ENCODE measurements at regions not wholly inside any gene's neighbourhood (a gene's known extent, or its start where the extent isn't known, plus 50 kb on each side); places are given as distances from the start of the nearest gene placed in this dataset.

DNA sequence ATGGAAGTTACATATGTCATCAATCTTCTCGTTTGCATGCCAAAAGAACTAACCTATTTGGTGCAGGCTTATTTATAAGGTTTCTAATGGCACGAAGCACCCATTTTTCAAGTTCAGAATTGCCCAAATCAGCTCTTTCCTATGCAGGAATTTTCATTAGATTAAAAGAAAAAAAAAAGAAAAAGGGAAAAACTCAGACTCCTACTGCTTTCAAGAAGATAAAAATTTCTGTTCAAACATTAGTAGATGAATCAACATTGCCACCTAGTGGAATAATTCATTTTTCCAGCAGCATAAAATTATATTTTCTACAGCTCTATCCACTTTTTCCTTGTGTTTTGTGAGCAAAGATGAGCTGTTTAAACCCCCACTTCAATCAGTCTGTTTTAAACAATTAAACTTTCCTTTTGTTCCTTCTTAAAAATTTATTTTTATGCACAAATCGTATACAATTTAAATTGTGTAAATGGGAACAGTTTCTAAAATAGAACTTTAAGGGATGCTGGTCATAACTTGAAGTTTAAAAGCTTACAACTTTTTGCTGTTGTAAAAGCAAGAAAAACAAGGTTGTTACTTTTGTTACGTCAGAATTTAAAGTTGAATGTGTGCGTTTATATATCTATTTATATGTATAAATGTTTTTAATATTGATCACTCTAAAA is 309.9 kb downstream of the ARAP2 start:
- peak in 1 of 2 donors; percentile 40 for TF ChIP-seq CTCF (conservative IDR thresholded peaks at IDR 0.05 in 1 of 2, IDR thresholded peaks at IDR 0.05 in 1 of 2; ENCODE audit: low read depth in 1 of 2, low read length in 2 of 2)
- TF ChIP-seq EZH2 (IDR thresholded peaks at IDR 0.05; ENCODE audit: low read length, missing control alignments), result no peak

Measured in fibroblast of lung (primary cell).